Limb (tissue), 2 donors: ENCODE measurements at regions not wholly inside any gene's neighbourhood (a gene's known extent, or its start where the extent isn't known, plus 50 kb on each side); places are given as distances from the start of the nearest gene placed in this dataset.
"Not testable (repeated sequence)": the region's sequence is repeated elsewhere in the genome, so short reads cannot be mapped to it uniquely, and the experiment has no call there.

Experiments used
- DNase-seq, 2 donors: peaks; one replicate each; pipeline ENCODE4 v3.0.0-alpha.2; 2016; ENCODE audit errors: extremely low spot score in 2 of 2

DNA sequence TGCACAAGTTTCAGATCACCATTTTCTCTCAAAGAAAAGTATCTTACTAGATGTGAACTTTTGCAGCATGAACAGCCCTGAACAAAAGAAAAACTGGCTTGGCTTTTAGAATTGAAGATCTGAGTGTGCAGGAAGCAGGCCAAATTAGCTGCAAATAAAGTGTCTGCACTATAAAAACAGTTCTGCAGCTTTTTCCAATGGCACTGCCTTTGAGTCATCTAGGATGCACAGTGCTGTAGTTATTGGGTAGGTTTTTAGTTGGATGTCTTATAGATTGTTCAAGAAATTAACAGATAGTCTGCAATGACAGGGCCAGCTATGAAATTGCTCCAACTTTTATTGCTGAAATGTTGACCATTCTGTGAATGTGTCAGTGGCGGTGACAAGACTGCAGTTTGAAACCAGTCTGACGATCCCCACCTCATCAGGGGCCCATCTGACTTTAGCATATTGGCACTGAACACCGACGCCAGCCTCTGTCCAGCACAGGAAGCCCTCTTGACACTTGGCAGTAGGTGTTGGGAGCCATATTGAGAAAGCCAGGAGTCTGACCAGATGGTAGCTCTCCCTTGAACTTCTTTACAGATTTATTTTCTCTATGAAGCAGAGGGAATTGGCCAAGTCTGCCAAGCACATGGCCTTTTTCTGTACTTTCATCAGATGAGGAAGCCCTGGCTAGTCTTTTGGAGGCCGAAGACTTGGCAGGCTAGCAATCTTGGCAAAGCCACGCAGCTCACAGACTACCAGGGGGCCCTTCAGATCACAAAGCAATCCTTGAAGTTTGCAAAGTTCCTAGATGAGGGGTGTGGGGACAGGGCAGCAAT is 490.6 kb downstream of the NEBL start:
- DNase-seq, result peak; percentile 24 to 32

GRCh38 chr10:20405761-20406160 is 491.4 kb downstream of the NEBL start:
- DNase-seq, result no peak

- no peak for DNase-seq
Measured at GRCh38 chr10:20405050-20405449, 492.1 kb downstream of the NEBL start.

DNA sequence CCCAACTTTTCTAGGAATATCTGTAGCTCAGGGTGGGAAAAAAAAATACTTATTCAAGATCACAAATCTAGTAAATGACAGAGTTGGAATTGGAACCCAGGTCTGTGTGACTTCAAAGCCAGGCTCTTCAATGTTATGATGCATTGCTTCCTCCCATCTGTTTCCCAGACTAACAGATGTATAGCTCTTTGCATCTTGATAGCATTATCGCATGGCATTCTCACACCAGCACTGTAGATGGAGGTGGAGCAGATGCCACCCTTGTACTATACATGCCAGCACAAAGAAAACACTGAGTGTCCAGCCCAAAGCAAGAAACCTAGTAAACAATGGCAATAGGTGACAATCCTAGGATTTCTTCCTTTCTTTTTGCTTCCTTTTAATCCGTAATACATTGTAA is 497.3 kb downstream of the NEBL start:
- DNase-seq, result no peak

DNA sequence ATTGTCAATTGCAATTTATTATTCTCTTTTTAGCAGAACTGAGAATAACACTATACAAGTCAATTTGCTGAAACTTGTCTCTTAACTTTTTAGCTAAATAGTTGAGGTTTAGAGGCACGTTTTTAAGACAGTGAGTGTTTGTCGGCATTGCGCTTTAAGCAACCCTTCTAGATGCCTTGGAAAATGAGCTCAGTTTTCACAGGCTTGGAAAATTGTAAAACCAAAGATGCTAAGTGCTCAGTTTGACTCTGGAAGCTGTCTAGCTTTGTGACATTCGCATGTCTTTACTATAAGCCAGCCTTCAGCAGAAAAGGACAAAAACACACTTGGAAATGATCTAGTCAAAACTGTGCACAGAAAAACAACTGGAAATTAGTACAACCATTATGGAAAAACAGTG is 500.4 kb downstream of the NEBL start:
- no peak for DNase-seq

- DNase-seq, result peak in 1 of 2 donors; percentile 27
Measured at GRCh38 chr10:20396205-20396604, 500.9 kb downstream of the NEBL start.

GRCh38 chr10:20391629-20392028 is 505.5 kb downstream of the NEBL start:
- no peak for DNase-seq

DNA sequence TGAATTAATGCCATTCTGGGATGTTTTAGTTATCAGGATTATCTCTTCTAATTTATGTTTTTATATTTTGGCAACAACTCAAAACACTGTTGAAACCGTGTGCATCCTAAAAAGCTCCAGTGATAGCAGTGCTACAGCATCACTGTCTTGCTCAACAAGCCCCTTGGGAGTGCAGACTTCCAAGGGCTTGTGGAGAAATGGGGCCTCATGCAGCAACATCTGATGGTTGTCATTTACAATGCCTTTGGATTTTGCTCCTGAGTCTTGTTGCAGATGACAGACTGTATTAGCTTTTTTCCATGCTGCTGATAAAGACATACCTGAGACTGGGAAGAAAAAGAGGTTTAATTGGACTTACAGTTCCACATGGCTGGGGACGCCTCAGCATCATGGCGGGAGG is 515.4 kb downstream of the NEBL start:
- DNase-seq, result no peak

GRCh38 chr10:20380401-20380800 is 516.7 kb downstream of the NEBL start:
- no peak for DNase-seq

- DNase-seq, result no peak
Measured at GRCh38 chr10:20372748-20373147, 524.4 kb downstream of the NEBL start.

GRCh38 chr10:20370977-20371533 is 526.1 kb downstream of the NEBL start:
- not testable (repeated sequence) for DNase-seq

- no peak for DNase-seq
Measured at GRCh38 chr10:20369863-20370736, 527.0 kb downstream of the NEBL start.

DNA sequence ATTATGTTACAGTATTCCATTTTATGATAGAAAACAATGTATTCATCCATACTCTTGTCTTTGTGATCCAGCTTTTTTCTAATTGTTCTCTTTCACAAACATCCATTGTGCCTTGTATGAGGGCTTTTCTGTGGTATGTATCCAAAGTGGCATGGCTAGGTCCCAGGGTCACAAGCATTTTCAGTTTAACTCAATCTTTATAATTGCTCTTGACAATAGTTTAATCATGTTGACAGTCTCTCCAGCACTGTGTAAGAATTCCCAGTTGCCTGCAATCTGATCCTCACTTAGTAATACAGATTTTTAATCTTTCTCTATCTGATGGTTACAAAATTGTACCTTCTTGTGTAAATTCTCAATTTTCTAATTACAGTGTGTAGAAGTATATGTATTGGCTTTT is 533.4 kb downstream of the NEBL start:
- no peak for DNase-seq

GRCh38 chr10:20355915-20356314 is 539.7 kb downstream of the PLXDC2 start:
- no peak for DNase-seq

GRCh38 chr10:20355011-20355410 is 538.8 kb downstream of the PLXDC2 start:
- no peak for DNase-seq

GRCh38 chr10:20354166-20354565 is 537.9 kb downstream of the PLXDC2 start:
- DNase-seq, result no peak

- DNase-seq, result no peak
Measured at GRCh38 chr10:20350509-20350908, 534.3 kb downstream of the PLXDC2 start.

- no peak for DNase-seq
Measured at GRCh38 chr10:20343036-20343435, 526.8 kb downstream of the PLXDC2 start.
